UCSD-AML1 (cell line): ENCODE measurements at regions not wholly inside any gene's neighbourhood (a gene's known extent, or its start where the extent isn't known, plus 50 kb on each side); places are given as distances from the start of the nearest gene placed in this dataset.

Experiments used
- DNase-seq: peaks from one replicate; lab custom pipeline; 2025; ENCODE audit not compliant: unreplicated experiment; lab: John Stamatoyannopoulos, UW

GRCh38 chr7:155138204-155138603 lies 68.1 kb downstream of the HTR5A start:
- DNase-seq: no peak

DNA sequence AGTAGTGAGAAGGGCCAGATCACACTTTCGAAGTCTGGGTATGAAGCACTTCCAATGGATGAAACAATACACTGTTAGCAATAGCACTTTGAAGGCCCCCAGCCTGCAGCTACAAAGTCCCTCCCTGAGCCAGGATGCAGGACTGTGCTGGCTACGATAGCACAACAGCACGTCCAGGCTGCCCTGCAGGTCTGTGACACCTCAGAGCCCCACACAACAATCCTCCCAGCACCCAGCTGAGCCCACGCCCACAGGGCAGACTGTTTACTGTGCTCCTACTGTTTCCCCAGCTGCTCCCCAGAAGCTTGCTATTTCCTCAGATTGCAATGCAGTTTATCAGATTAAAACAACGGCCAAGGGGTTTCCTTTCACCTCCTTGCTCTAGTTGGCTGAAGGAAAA lies 71.4 kb downstream of the HTR5A start:
- DNase-seq: no peak

DNA sequence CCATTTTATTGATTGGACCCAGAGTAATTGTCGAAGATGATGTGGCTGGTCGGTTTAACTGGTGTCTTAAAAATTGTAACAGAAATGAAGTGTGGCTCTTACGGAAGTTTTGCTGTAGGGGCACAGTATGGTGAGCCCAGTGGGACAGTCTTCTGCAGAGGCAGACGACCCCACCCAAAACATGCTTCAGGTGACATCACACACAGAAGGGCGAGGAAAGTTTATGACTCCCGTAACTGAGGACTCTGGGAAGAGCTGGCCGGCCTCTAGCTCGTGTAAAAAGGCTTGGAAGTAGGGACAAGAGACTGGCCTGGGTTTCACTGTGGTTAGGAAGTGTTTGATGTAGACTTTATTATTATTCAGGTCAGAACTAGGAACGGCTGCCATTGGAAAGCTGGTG lies 73.3 kb downstream of the HTR5A start:
- DNase-seq: no peak

DNA sequence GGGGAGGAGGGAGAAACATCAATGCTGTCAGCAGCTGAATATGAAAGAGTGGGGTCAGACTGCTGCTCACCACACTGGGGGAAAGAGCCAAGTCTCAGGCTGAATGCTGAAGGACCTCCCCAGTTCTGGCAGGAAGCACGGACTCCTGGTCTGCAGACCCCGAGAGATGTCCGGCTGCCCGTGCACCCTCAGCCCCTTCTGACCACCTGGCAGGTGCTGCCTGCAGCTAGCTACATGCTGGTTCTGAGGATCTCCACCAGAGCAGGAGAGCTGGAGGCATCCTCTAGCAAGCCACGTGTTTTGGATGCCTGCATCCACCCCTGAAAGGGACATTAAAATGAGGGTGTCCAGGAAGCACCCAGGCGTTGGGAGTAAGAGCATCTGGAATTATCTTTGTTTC lies 74.2 kb downstream of the HTR5A start:
- DNase-seq: no peak

- no peak for DNase-seq
These were observed 75.5 kb downstream of the HTR5A start for GRCh38 chr7:155145477-155146255.

GRCh38 chr7:155147172-155147571 lies 77.0 kb downstream of the HTR5A start:
- DNase-seq: no peak

DNA sequence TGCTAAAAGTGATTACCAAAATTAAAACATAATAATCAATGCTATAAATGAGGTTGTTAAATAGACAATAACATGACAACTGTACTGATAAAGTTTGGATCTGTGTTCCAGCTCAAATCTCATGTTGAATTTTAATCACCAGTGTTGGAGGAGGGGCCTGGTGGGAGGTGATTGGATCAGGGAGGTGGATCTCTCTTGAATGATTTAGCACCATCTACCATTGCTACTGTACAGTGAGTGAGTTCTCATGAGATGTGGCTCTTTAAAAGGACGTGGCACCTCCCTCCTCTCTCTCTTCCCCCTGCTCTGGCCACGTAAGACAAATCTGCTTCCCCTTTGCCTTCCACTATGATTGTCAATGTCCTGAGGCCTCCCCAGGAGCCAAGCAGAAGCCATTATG lies 77.5 kb downstream of the HTR5A start:
- no peak for DNase-seq

DNA sequence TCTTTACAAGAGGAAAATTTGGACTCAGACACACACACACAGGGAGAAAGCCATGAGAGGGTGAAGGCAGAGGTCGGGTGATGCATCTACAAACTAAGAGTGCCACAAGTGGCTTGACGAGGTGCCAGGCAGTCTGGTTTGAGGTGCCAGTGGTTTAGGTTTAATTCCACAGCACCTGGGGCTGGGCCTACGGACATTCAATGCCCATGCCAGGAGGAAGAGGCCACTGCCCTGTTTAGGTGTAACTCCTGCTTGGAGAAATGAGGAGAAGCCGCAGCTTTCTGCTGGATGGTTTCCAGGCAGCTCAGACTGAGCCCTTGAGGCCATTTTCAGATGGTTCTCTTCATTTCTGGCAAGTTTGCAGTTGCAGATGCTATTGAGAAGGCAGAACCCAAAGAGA lies 83.6 kb downstream of the HTR5A start:
- DNase-seq: no peak

DNA sequence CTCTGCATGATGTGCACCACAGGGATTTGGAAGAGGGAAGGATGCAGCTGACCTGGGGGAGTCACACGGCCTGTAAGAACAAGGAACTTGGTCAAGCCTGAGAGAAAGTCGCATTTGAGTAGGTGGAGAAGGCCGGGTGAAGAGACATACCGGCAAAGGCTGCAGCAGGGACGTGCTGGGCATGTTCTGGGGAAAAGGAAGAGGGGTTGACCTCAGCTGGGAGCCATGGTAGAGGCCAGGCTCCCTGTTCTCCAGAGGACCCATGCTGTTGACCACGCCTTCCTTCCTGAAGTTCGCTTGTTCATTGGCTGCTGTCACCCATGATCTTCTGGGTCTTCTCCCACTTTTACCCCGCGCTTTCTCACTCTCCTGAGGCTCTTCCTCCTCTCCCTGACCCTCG lies 84.5 kb downstream of the HTR5A start:
- no peak for DNase-seq

DNA sequence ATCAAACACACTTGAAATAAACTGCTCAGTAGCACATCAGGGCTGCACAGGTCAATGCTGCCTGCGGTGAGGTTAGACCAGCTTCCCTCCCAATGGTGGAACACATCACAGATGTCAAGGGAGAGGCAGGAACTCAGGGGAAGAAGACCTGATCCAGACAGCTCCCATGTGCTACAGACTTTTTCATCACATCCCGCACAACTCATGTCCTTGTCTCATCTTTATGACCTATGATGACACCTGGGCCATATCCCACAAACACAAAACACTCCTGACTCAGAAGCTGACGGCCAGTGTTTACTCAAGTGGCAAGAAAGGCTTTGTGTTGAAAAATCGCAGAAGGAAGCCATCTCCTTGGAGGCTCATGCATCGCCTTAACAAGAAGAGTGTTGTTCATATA lies 91.6 kb downstream of the HTR5A start:
- no peak for DNase-seq

GRCh38 chr7:155162422-155162821 lies 92.3 kb downstream of the HTR5A start:
- DNase-seq: no peak

DNA sequence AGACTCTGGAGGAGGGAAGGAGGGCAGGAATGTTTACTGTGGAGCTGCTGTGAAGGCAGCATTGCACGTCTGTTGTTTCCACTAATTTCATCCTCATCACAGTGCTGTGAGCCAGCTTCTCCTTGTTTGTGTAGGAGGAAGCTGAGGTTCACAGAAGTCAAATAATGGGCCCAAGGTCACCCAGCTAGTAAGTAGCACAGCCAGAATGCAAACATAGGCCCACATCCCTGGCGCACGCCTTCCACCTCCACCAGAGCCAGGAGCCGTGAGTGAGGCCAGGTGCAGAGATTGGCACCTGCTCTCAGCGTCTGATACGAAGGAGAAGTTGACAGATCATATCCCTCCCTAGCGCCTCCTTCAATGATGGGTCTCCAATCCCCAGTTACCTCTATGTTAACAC lies 93.6 kb downstream of the HTR5A start:
- no peak for DNase-seq

- no peak for DNase-seq
These were observed 94.2 kb downstream of the HTR5A start for GRCh38 chr7:155164316-155164715.

- DNase-seq: no peak
These were observed 96.0 kb downstream of the HTR5A start for GRCh38 chr7:155166108-155166507.

DNA sequence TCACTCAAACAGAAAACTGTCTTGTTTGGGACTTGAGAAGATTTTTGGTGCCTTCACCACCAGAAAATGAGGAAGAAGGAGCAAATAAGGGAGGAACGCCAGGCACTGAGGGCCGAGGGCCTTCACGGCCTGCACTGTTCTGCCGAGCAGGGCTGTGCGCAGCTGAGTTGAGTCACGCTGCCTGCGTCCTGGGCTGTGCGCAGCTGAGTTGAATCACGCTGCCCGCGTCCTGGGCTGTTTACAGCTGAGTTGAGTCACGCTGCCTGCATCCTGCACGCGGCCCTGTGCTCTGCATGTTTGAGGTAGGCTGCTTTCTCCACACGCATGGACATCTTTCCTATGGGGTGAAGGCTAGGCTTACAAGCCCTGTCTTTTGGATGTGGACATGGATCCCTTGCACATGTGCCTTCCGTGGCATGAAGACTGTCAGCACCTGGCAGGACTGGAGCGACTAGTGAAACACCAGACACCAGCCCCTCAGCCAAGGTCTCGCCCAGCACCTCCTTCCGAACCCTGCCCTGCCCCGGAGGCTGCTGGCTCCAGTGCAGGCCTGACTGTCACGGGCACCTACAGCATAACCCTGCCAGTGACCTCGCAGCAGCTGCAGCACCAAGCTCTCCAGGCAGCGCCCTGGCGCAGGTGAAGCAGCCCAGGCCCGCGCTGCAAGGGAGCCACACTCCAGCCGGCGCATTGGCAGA lies 96.7 kb downstream of the HTR5A start:
- peak; percentile 15 for DNase-seq

DNA sequence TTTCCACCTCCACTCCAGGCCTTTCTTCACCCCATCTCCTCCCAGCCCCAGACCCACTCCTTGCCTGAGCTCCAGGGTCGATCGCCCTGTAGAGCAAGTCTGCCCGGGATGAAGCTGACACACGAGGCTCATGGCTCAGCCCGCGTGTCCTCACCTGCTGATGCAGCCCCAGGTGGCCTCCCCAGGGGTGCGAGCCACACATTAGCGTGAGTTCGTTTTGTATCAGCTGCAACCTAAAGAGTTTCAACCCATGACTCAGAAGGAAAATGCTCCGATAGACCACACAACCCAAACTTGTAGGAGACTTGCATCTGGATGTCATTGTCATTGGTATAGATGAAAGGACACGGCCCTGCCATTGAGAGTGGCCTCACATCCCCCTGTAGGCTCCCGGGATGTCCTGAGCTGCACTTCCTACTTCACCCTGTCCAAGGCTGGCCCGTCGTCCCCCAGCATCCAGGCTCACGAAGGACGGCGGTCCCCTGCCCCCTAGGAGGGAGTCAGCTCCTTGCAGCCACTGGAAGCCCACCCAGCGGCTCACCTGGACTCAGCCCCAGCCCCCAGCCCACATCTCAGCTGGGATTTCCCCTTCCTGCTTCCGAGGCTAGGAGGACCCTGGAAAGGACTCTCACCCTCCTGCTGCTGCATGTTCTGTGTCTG lies 97.7 kb downstream of the HTR5A start:
- no peak for DNase-seq

- DNase-seq: no peak
These were observed 98.7 kb downstream of the HTR5A start for GRCh38 chr7:155168597-155169480.

DNA sequence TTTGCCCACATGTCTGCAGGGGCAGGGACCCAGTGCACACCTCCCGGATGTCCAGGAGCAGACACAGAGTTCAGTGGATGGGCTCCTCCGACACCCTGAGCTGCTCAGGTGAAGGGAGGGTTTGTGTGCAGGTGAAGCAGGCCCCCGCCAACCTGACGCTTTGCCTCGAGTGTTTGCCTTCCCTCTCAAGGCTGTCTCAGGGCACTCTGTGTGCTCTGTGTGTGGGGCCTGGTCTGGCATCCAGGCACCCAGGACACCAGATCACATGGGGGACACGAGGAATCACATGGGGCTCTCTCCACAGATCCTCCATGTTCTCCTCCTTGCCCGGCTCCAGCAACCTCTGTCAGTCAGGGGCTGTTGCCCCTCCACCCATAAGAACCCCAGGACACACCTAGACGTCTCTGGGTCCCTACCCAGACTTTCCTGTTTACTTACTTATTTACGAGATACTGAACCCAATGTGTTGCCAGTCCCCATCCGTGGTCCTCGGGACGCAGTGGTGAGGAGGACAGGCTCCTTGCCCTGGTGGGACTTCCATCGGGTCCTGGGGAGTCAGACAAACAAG lies 99.5 kb downstream of the HTR5A start:
- DNase-seq: no peak

- no peak for DNase-seq
These were observed 100.2 kb downstream of the HTR5A start for GRCh38 chr7:155170331-155170730.

DNA sequence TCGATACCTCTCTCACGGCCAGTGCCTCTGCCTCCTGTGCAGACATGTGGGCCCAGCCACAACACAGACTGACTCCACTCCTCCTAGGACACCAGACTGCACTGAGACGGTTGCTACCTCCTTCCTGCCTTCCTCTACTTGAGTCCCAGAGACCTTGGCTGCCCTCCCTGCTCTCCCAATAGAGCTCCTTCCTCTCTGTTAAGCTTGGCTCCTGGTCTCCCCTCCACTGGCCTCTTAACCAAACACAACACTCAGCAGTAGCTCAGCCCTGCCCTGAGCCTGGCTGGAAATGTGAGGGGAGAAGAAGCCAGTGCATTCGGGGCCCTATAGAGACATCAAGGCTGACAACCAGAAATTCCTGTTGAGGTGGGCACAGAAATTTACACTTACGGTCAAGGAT lies 102.0 kb downstream of the HTR5A start:
- no peak for DNase-seq

GRCh38 chr7:155173905-155174304 lies 103.8 kb downstream of the HTR5A start:
- DNase-seq: no peak
